ENCODE measurements at regions not wholly inside any gene's neighbourhood (a gene's known extent, or its start where the extent isn't known, plus 50 kb on each side); places are given as distances from the start of the nearest gene placed in this dataset.

GRCh38 chr4:20443015-20443805 is 191.5 kb downstream of the SLIT2 start:
- DNase-seq (ENCODE audit: extremely low read depth, low read depth): no peak

- no peak for DNase-seq (ENCODE audit: extremely low read depth, low read depth)
Observed at GRCh38 chr4:20444599-20445337, 193.1 kb downstream of the SLIT2 start.

GRCh38 chr4:20445933-20446723 is 194.4 kb downstream of the SLIT2 start:
- no peak for DNase-seq (ENCODE audit: extremely low read depth, low read depth)

GRCh38 chr4:20447103-20447502 is 195.4 kb downstream of the SLIT2 start:
- DNase-seq (ENCODE audit: extremely low read depth, low read depth): no peak

- no peak for DNase-seq (ENCODE audit: extremely low read depth, low read depth)
Observed at GRCh38 chr4:20451986-20452385, 200.3 kb downstream of the SLIT2 start.

- no peak for DNase-seq (ENCODE audit: extremely low read depth, low read depth)
Observed at GRCh38 chr4:20454515-20454914, 202.8 kb downstream of the SLIT2 start.

- no peak for DNase-seq (ENCODE audit: extremely low read depth, low read depth)
Observed at GRCh38 chr4:20456407-20456806, 204.7 kb downstream of the SLIT2 start.

- DNase-seq (ENCODE audit: extremely low read depth, low read depth): no peak
Observed at GRCh38 chr4:20462426-20463175, 210.9 kb downstream of the SLIT2 start.

- no peak for DNase-seq (ENCODE audit: extremely low read depth, low read depth)
Observed at GRCh38 chr4:20463176-20463430, 211.4 kb downstream of the SLIT2 start.

- no peak for DNase-seq (ENCODE audit: extremely low read depth, low read depth)
Observed at GRCh38 chr4:20464381-20464780, 212.7 kb downstream of the SLIT2 start.

GRCh38 chr4:20474119-20474518 is 222.4 kb downstream of the SLIT2 start:
- DNase-seq (ENCODE audit: extremely low read depth, low read depth): no peak

- no peak for DNase-seq (ENCODE audit: extremely low read depth, low read depth)
Observed at GRCh38 chr4:20478412-20478811, 221.8 kb upstream of the PACRGL start.

- DNase-seq (ENCODE audit: extremely low read depth, low read depth): no peak
Observed at GRCh38 chr4:20480165-20480947, 219.9 kb upstream of the PACRGL start.

- no peak for DNase-seq (ENCODE audit: extremely low read depth, low read depth)
Observed at GRCh38 chr4:20483416-20483815, 216.8 kb upstream of the PACRGL start.

GRCh38 chr4:20486433-20486832 is 213.8 kb upstream of the PACRGL start:
- no peak for DNase-seq (ENCODE audit: extremely low read depth, low read depth)

GRCh38 chr4:20487446-20487845 is 212.8 kb upstream of the PACRGL start:
- no peak for DNase-seq (ENCODE audit: extremely low read depth, low read depth)

GRCh38 chr4:20487852-20488251 is 212.4 kb upstream of the PACRGL start:
- DNase-seq (ENCODE audit: extremely low read depth, low read depth): no peak

- no peak for DNase-seq (ENCODE audit: extremely low read depth, low read depth)
Observed at GRCh38 chr4:20490734-20491133, 209.5 kb upstream of the PACRGL start.

GRCh38 chr4:20493761-20494353 is 206.4 kb upstream of the PACRGL start:
- DNase-seq (ENCODE audit: extremely low read depth, low read depth): no peak

- no peak for DNase-seq (ENCODE audit: extremely low read depth, low read depth)
Observed at GRCh38 chr4:20496068-20496467, 204.2 kb upstream of the PACRGL start.
